ENCODE measurements at regions not wholly inside any gene's neighbourhood (a gene's known extent, or its start where the extent isn't known, plus 50 kb on each side); places are given as distances from the start of the nearest gene placed in this dataset.

- no TSS peak for BruUV-seq (replicated peaks)
- no peak overlapping the region for H3K27ac ChIP-seq (ENCODE audit: low read length)
- H3K4me1 ChIP-seq (ENCODE audit: control insufficient read depth, insufficient read depth, low read length), result no peaks in the 10 kb centered on the region
- intact Hi-C loops (cut with micrococcal nuclease; ENCODE audit: unreplicated experiment) (no loop called here), in situ Hi-C loops (cut with HindIII; ENCODE audit: low pct_unique_long_range_greater_than_20kb, low sequenced_read_pairs) (no loop called here)
- no peaks in the 10 kb centered on the region for H3K36me3 ChIP-seq (ENCODE audit: control insufficient read depth, insufficient read depth, low read length)
- no peaks in the 10 kb centered on the region for H3K27me3 ChIP-seq (ENCODE audit: control insufficient read depth, insufficient read depth, low read length)
- ChIA-PET CTCF (no interaction called here), POLR2A (no interaction called here)
- no peak overlapping the region for H3K4me3 ChIP-seq (ENCODE audit: low read depth in 2 of 2, low read length in 2 of 2)
- ATAC-seq, result no peak
- no peak for TF ChIP-seq REST (IDR thresholded peaks at IDR 0.05; ENCODE audit: insufficient read depth in 1 of 2, low read depth in 2 of 2, low read length in 1 of 2)
- no peak for DNase-seq (ENCODE audit: low read depth, low spot score)
- H3K9me3 ChIP-seq (ENCODE audit: control insufficient read depth, insufficient read depth, low read depth, low read length), result no peaks in the 10 kb centered on the region
Measured at GRCh38 chr9:80554856-80555255, 983.1 kb downstream of the TLE4 start.

GRCh38 chr9:80554301-80554700, 982.5 kb downstream of the TLE4 start:
- DNase-seq (ENCODE audit: low read depth, low spot score) (no peak), ATAC-seq (no peak)
- intact Hi-C loops (cut with micrococcal nuclease; ENCODE audit: unreplicated experiment), result no loop called here
- ChIA-PET CTCF (no interaction called here), POLR2A (interaction anchor here (0.7 kb wide), 1 partner anchor 553 kb away, joined by 3 read pairs; no protein-coding TSS in a partner anchor)
- H3K4me1 ChIP-seq (ENCODE audit: control insufficient read depth, insufficient read depth, low read length), result no peaks in the 10 kb centered on the region
- TF ChIP-seq POLR2AphosphoS5 (IDR thresholded peaks at IDR 0.05; ENCODE audit: low read depth, low read length) (no peak), SIN3A (IDR thresholded peaks at IDR 0.05; ENCODE audit: borderline replicate concordance, insufficient read depth, low read depth, low read length) (no peak), TCF7L2 (IDR thresholded peaks at IDR 0.05; ENCODE audit: low read depth, low read length) (no peak), REST (IDR thresholded peaks at IDR 0.05; ENCODE audit: insufficient read depth in 1 of 2, low read depth in 2 of 2, low read length in 1 of 2) (no peak), CTCF (IDR thresholded peaks at IDR 0.05) (no peak)
- H3K36me3 ChIP-seq (ENCODE audit: control insufficient read depth, insufficient read depth, low read length), result no peaks in the 10 kb centered on the region
- no peaks in the 10 kb centered on the region for H3K9me3 ChIP-seq (ENCODE audit: control insufficient read depth, insufficient read depth, low read depth, low read length)
- H3K4me3 ChIP-seq (ENCODE audit: low read depth in 2 of 2, low read length in 2 of 2), result no peak overlapping the region
- BruUV-seq (replicated peaks), result no TSS peak
- in situ Hi-C loops (cut with HindIII; ENCODE audit: low pct_unique_long_range_greater_than_20kb, low sequenced_read_pairs), result no loop called here
- no peaks in the 10 kb centered on the region for H3K27me3 ChIP-seq (ENCODE audit: control insufficient read depth, insufficient read depth, low read length)
- H3K27ac ChIP-seq (ENCODE audit: low read length), result no peak overlapping the region

All from Panc1 (cell line).